ENCODE measurements at regions not wholly inside any gene's neighbourhood (a gene's known extent, or its start where the extent isn't known, plus 50 kb on each side); places are given as distances from the start of the nearest gene placed in this dataset.

DNA sequence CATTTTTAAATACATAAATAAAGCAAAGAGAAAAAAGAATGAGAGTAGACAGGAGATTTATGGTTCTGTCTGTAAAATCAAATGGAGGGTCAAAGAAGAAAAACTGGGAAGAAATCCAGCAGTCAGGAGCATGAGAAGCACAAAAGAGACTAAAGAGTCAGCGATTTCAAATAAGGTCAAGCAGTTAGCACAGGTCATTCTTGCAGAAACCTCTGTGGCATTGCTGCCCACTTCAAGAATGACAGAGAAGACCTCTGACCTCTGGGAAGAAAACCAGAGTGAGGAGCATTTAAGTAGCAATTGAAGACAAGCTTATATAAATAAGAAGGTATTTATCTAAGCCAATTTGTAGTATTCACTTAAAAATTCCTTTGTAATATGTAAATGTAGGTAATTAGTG is 172.0 kb upstream of the SPOPL start:
- Histone ChIP-seq H3K27ac (ENCODE audit: low read length) (no peak overlapping the region), H3K4me1 (ENCODE audit: insufficient read depth, low read length) (no peaks in the 10 kb centered on the region)

GRCh38 chr2:138333121-138333520 is 168.4 kb upstream of the SPOPL start:
- Histone ChIP-seq H3K9ac (ENCODE audit: low read depth, low read length) (no peak overlapping the region), H3K27ac (ENCODE audit: low read length) (no peak overlapping the region), H3K27me3 (ENCODE audit: insufficient read depth, low read length) (no peaks in the 10 kb centered on the region), H3K36me3 (ENCODE audit: insufficient read depth, low read depth, low read length) (no peaks in the 10 kb centered on the region), H3K4me1 (ENCODE audit: insufficient read depth, low read length) (no peaks in the 10 kb centered on the region), H3K9me3 (ENCODE audit: insufficient read depth, low read depth, low read length) (no peaks in the 10 kb centered on the region), H3K4me3 (ENCODE audit: low read length) (no peak overlapping the region)

More for the DNA sequence above, 172.0 kb upstream of the SPOPL start:
- Histone ChIP-seq H3K9ac (ENCODE audit: low read depth, low read length) (no peak overlapping the region), H3K4me3 (ENCODE audit: low read length) (no peak overlapping the region), H3K36me3 (ENCODE audit: insufficient read depth, low read depth, low read length) (no peaks in the 10 kb centered on the region), H3K27me3 (ENCODE audit: insufficient read depth, low read length) (no peaks in the 10 kb centered on the region), H3K9me3 (ENCODE audit: insufficient read depth, low read depth, low read length) (no peaks in the 10 kb centered on the region)

DNA sequence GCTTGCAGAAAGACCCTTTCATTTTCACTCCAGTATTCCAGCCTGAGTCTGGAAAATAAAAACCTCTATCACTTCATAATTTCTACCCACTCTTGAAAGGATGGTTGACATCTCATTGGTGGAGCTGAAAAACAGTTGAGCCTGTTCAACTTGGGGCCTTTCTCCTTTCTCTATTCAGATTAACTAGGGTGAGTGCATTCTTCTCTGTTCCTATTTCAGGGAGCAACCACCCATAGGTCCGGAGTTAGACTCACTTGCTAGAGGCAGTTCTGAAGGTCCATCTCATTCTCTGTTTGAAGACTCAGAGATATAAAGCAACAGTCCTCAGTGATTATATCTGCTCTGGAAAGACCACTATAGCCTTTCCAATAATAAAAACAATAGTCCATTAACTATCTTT is 167.9 kb upstream of the SPOPL start:
- Histone ChIP-seq H3K36me3 (ENCODE audit: insufficient read depth, low read depth, low read length) (no peaks in the 10 kb centered on the region), H3K4me1 (ENCODE audit: insufficient read depth, low read length) (no peaks in the 10 kb centered on the region), H3K27ac (ENCODE audit: low read length) (no peak overlapping the region)

GRCh38 chr2:138334323-138334722 is 167.2 kb upstream of the SPOPL start:
- H3K27me3 ChIP-seq (ENCODE audit: insufficient read depth, low read length), result no peaks in the 10 kb centered on the region
- H3K36me3 ChIP-seq (ENCODE audit: insufficient read depth, low read depth, low read length), result no peaks in the 10 kb centered on the region
- H3K4me1 ChIP-seq (ENCODE audit: insufficient read depth, low read length), result no peaks in the 10 kb centered on the region
- H3K9me3 ChIP-seq (ENCODE audit: insufficient read depth, low read depth, low read length), result no peaks in the 10 kb centered on the region
- no peak overlapping the region for H3K4me3 ChIP-seq (ENCODE audit: low read length)
- H3K27ac ChIP-seq (ENCODE audit: low read length), result no peak overlapping the region
- H3K9ac ChIP-seq (ENCODE audit: low read depth, low read length), result no peak overlapping the region

More for the DNA sequence above, 167.9 kb upstream of the SPOPL start:
- Histone ChIP-seq H3K27me3 (ENCODE audit: insufficient read depth, low read length) (no peaks in the 10 kb centered on the region), H3K9me3 (ENCODE audit: insufficient read depth, low read depth, low read length) (no peaks in the 10 kb centered on the region), H3K9ac (ENCODE audit: low read depth, low read length) (no peak overlapping the region), H3K4me3 (ENCODE audit: low read length) (no peak overlapping the region)

- no peak overlapping the region for H3K27ac ChIP-seq (ENCODE audit: low read length)
- no peak overlapping the region for H3K9ac ChIP-seq (ENCODE audit: low read depth, low read length)
- no peaks in the 10 kb centered on the region for H3K4me1 ChIP-seq (ENCODE audit: insufficient read depth, low read length)
- H3K27me3 ChIP-seq (ENCODE audit: insufficient read depth, low read length), result no peaks in the 10 kb centered on the region
- H3K4me3 ChIP-seq (ENCODE audit: low read length), result no peak overlapping the region
- H3K9me3 ChIP-seq (ENCODE audit: insufficient read depth, low read depth, low read length), result no peaks in the 10 kb centered on the region
- no peaks in the 10 kb centered on the region for H3K36me3 ChIP-seq (ENCODE audit: insufficient read depth, low read depth, low read length)
Observed at GRCh38 chr2:138335036-138335435, 166.5 kb upstream of the SPOPL start.

- no peak overlapping the region for H3K9ac ChIP-seq (ENCODE audit: low read depth, low read length)
- no peak overlapping the region for H3K4me3 ChIP-seq (ENCODE audit: low read length)
- H3K27ac ChIP-seq (ENCODE audit: low read length), result no peak overlapping the region
- H3K9me3 ChIP-seq (ENCODE audit: insufficient read depth, low read depth, low read length), result no peaks in the 10 kb centered on the region
- no peaks in the 10 kb centered on the region for H3K36me3 ChIP-seq (ENCODE audit: insufficient read depth, low read depth, low read length)
- H3K4me1 ChIP-seq (ENCODE audit: insufficient read depth, low read length), result no peaks in the 10 kb centered on the region
- no peaks in the 10 kb centered on the region for H3K27me3 ChIP-seq (ENCODE audit: insufficient read depth, low read length)
Observed at GRCh38 chr2:138336146-138336545, 165.4 kb upstream of the SPOPL start.

GRCh38 chr2:138355244-138355643 is 146.3 kb upstream of the SPOPL start:
- H3K27me3 ChIP-seq (ENCODE audit: insufficient read depth, low read length), result no peaks in the 10 kb centered on the region
- no peaks in the 10 kb centered on the region for H3K9me3 ChIP-seq (ENCODE audit: insufficient read depth, low read depth, low read length)
- H3K9ac ChIP-seq (ENCODE audit: low read depth, low read length), result no peak overlapping the region
- H3K4me3 ChIP-seq (ENCODE audit: low read length), result no peak overlapping the region
- H3K4me1 ChIP-seq (ENCODE audit: insufficient read depth, low read length), result 0 out of 2 replicates have a peak, but pooled peaks cover 3% of the 10 kb centered on the region
- no peak overlapping the region for H3K27ac ChIP-seq (ENCODE audit: low read length)
- no peaks in the 10 kb centered on the region for H3K36me3 ChIP-seq (ENCODE audit: insufficient read depth, low read depth, low read length)

DNA sequence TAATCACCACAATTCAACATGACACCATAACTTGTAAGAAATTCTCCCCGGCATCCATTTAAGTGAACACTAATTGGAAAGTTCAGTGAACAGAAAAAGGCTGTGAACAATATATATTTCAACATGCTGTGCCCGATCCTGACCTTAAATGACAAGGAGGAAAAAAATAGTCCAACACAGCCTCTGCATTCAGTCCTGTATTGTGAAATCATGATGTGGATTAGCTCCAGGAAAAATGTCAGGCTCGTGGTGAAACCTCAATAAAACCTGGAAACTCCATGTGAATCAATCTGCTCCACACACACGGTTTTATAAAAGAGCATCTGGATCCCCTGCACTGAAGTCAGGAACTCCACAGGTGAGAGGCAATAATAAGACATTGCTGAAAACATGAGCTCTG is 145.4 kb upstream of the SPOPL start:
- Histone ChIP-seq H3K27ac (ENCODE audit: low read length) (no peak overlapping the region), H3K4me1 (ENCODE audit: insufficient read depth, low read length) (0 out of 2 replicates have a peak, but pooled peaks cover 3% of the 10 kb centered on the region), H3K9me3 (ENCODE audit: insufficient read depth, low read depth, low read length) (no peaks in the 10 kb centered on the region), H3K27me3 (ENCODE audit: insufficient read depth, low read length) (no peaks in the 10 kb centered on the region), H3K9ac (ENCODE audit: low read depth, low read length) (no peak overlapping the region), H3K4me3 (ENCODE audit: low read length) (no peak overlapping the region), H3K36me3 (ENCODE audit: insufficient read depth, low read depth, low read length) (no peaks in the 10 kb centered on the region)

- H3K27ac ChIP-seq (ENCODE audit: low read length), result no peak overlapping the region
- H3K9ac ChIP-seq (ENCODE audit: low read depth, low read length), result no peak overlapping the region
- 0 out of 2 replicates have a peak, but pooled peaks cover 3% of the 10 kb centered on the region for H3K4me1 ChIP-seq (ENCODE audit: insufficient read depth, low read length)
- H3K4me3 ChIP-seq (ENCODE audit: low read length), result no peak overlapping the region
- no peaks in the 10 kb centered on the region for H3K9me3 ChIP-seq (ENCODE audit: insufficient read depth, low read depth, low read length)
- no peaks in the 10 kb centered on the region for H3K27me3 ChIP-seq (ENCODE audit: insufficient read depth, low read length)
- H3K36me3 ChIP-seq (ENCODE audit: insufficient read depth, low read depth, low read length), result no peaks in the 10 kb centered on the region
Observed at GRCh38 chr2:138359532-138359931, 142.0 kb upstream of the SPOPL start.

DNA sequence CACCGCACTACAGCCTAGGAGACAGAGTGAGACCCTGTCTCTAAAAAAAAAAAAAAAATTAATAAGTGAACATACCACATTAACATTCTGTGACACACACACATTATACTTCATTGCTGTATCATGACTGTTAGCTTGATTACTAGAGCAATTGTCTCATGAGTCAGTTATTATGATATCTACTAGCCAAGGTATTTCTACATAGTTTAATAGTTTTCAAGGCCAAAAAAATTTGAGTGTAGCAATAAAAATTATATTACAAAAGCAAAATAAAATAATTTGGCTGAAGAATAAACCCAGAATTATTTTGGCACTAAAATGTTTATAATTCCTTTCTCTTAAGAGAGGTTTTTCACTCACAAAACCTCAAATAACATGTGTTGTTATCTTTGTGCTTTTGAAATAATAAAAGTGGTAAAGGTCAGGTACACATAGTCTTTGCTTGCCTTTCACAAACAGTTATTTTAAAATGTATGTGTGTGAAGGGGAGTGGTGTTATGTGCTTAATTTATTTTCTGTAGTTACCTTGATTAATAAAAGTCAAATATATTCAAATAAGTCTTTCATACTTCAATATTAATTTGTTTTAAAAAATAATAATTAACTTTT is 136.9 kb upstream of the SPOPL start:
- no peak overlapping the region for H3K27ac ChIP-seq (ENCODE audit: low read length)

DNA sequence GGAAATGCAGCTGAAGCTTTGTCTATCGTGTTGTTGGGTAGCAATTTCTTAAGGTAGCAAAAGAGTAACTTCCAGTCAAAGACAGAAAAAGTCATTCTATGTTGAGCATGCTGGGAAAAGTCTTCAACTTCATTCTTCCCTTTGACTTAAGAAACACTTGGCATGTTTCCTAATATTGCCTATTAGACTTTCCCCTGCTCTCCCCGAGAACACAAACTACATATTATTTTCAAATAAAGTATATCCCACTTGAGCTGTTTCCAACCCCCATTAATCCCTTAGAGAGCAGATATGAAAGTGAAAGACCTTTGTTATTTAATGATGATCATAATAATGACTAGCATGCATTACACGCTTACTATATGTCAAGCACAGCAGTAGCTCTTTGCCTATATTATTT is 136.0 kb upstream of the SPOPL start:
- H3K9ac ChIP-seq (ENCODE audit: low read depth, low read length), result no peak overlapping the region
- H3K27ac ChIP-seq (ENCODE audit: low read length), result no peak overlapping the region
- H3K9me3 ChIP-seq (ENCODE audit: insufficient read depth, low read depth, low read length), result no peaks in the 10 kb centered on the region
- H3K4me3 ChIP-seq (ENCODE audit: low read length), result no peak overlapping the region
- H3K27me3 ChIP-seq (ENCODE audit: insufficient read depth, low read length), result no peaks in the 10 kb centered on the region
- H3K36me3 ChIP-seq (ENCODE audit: insufficient read depth, low read depth, low read length), result no peaks in the 10 kb centered on the region
- no peaks in the 10 kb centered on the region for H3K4me1 ChIP-seq (ENCODE audit: insufficient read depth, low read length)

More for the DNA sequence above, 136.9 kb upstream of the SPOPL start:
- no peak overlapping the region for H3K4me3 ChIP-seq (ENCODE audit: low read length)
- H3K27me3 ChIP-seq (ENCODE audit: insufficient read depth, low read length), result no peaks in the 10 kb centered on the region
- 0 out of 2 replicates have a peak, but pooled peaks cover 3% of the 10 kb centered on the region for H3K4me1 ChIP-seq (ENCODE audit: insufficient read depth, low read length)
- no peaks in the 10 kb centered on the region for H3K36me3 ChIP-seq (ENCODE audit: insufficient read depth, low read depth, low read length)
- no peaks in the 10 kb centered on the region for H3K9me3 ChIP-seq (ENCODE audit: insufficient read depth, low read depth, low read length)
- no peak overlapping the region for H3K9ac ChIP-seq (ENCODE audit: low read depth, low read length)

DNA sequence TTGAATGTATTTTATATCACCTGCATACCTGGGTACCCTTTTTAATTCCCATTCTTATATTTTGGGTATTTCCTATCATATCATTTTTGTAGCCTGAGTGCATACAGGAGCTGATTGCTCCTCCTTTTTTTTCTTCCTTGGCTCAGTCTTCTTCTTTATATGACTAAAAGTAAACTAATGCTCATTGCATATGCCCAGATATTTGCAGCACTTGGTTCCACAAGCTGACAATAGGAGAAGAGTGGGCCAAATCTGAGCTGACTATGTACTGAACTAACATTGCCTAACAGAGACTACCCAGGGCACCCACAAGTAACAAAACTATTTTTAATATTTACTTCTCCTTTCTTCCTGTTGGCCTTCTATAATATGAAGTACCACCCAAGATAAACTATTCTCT is 131.7 kb upstream of the SPOPL start:
- H3K27me3 ChIP-seq (ENCODE audit: insufficient read depth, low read length), result no peaks in the 10 kb centered on the region
- H3K9ac ChIP-seq (ENCODE audit: low read depth, low read length), result no peak overlapping the region
- no peaks in the 10 kb centered on the region for H3K9me3 ChIP-seq (ENCODE audit: insufficient read depth, low read depth, low read length)
- H3K4me3 ChIP-seq (ENCODE audit: low read length), result no peak overlapping the region
- no peaks in the 10 kb centered on the region for H3K36me3 ChIP-seq (ENCODE audit: insufficient read depth, low read depth, low read length)
- H3K27ac ChIP-seq (ENCODE audit: low read length), result no peak overlapping the region
- H3K4me1 ChIP-seq (ENCODE audit: insufficient read depth, low read length), result no peaks in the 10 kb centered on the region
